IPS-NIHi7 (cell line): ENCODE measurements at regions not wholly inside any gene's neighbourhood (a gene's known extent, or its start where the extent isn't known, plus 50 kb on each side); places are given as distances from the start of the nearest gene placed in this dataset.
"Not testable (repeated sequence)": the region's sequence is repeated elsewhere in the genome, so short reads cannot be mapped to it uniquely, and the experiment has no call there.

Experiments used
- DNase-seq: peaks from one replicate; pipeline ENCODE4 v3.0.0; 2012; ENCODE audit warnings: mixed read lengths; ENCODE audit errors: extremely low spot score

- not testable (repeated sequence) for DNase-seq
Measured at GRCh38 chr7:37617406-37617805, 66.2 kb upstream of the GPR141 start.

DNA sequence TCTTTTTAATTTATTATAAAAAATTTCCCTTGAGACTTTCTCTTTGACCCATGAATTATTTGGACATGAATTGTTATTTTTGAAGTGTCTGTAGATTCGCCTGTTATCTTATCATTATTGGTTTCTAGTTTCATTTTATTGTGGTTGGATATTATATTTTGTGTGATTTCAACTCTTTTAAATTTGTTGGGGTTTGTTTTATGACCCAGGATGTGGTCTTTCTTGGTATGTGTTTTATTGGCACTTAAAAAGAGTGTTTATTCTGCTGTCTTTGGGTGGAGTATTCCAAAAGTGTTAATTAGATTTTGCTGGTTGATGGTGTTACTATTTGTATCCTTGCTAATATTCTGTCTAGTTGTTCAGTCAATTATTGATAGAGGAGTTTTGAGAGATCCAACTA is 50.5 kb upstream of the GPR141 start:
- no peak for DNase-seq
